ENCODE measurements at regions not wholly inside any gene's neighbourhood (a gene's known extent, or its start where the extent isn't known, plus 50 kb on each side); places are given as distances from the start of the nearest gene placed in this dataset.

GRCh38 chrX:94414746-94415145 lies 740.7 kb downstream of the FAM133A start:
- no peak for DNase-seq (ENCODE audit: low read depth)
- Histone ChIP-seq H3K4me3 (ENCODE audit: low read depth, low read length) (no peak overlapping the region), H3K36me3 (ENCODE audit: control insufficient read depth, insufficient read depth, low read length) (no peaks in the 10 kb centered on the region), H3K27me3 (ENCODE audit: control insufficient read depth, insufficient read depth, low read length) (no peaks in the 10 kb centered on the region)
- TF ChIP-seq CTCF (IDR thresholded peaks at IDR 0.05; ENCODE audit: insufficient read depth, low read length, poor library complexity, severe bottlenecking) = no peak

GRCh38 chrX:94418065-94418464 lies 744.1 kb downstream of the FAM133A start:
- DNase-seq (ENCODE audit: low read depth) = no peak
- TF ChIP-seq CTCF (IDR thresholded peaks at IDR 0.05; ENCODE audit: insufficient read depth, low read length, poor library complexity, severe bottlenecking) = no peak

DNA sequence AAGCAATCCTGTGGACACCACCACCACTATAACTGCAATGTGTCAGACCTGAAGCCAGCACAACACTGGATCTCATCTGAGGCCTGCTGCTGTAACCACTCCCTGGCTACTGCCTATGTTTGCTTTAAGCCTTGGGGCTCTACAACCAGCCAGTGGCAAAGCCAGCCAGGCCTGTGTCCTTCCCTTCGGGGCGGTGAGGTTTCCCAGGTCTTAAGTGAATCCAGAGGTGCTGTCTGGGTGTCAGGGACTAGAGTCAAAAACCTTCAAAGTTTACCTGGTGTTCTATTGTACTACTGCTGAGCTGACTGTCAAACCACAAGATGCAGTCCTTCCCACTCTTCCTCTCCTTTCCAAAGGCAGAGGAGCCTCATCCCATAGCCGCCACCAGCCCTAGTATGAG lies 750.5 kb downstream of the FAM133A start:
- TF ChIP-seq CTCF (IDR thresholded peaks at IDR 0.05; ENCODE audit: insufficient read depth, low read length, poor library complexity, severe bottlenecking) = no peak
- Histone ChIP-seq H3K4me3 (ENCODE audit: low read depth, low read length) (no peak overlapping the region), H3K27me3 (ENCODE audit: control insufficient read depth, insufficient read depth, low read length) (no peaks in the 10 kb centered on the region), H3K36me3 (ENCODE audit: control insufficient read depth, insufficient read depth, low read length) (no peaks in the 10 kb centered on the region)
- DNase-seq (ENCODE audit: low read depth) = no peak

More at GRCh38 chrX:94418065-94418464, 744.1 kb downstream of the FAM133A start:
- Histone ChIP-seq H3K4me3 (ENCODE audit: low read depth, low read length) (no peak overlapping the region), H3K27me3 (ENCODE audit: control insufficient read depth, insufficient read depth, low read length) (no peaks in the 10 kb centered on the region), H3K36me3 (ENCODE audit: control insufficient read depth, insufficient read depth, low read length) (no peaks in the 10 kb centered on the region)

GRCh38 chrX:94430091-94430490 lies 756.1 kb downstream of the FAM133A start:
- Histone ChIP-seq H3K4me3 (ENCODE audit: low read depth, low read length) (no peak overlapping the region), H3K27me3 (ENCODE audit: control insufficient read depth, insufficient read depth, low read length) (no peaks in the 10 kb centered on the region), H3K36me3 (ENCODE audit: control insufficient read depth, insufficient read depth, low read length) (no peaks in the 10 kb centered on the region)
- no peak for DNase-seq (ENCODE audit: low read depth)
- TF ChIP-seq CTCF (IDR thresholded peaks at IDR 0.05; ENCODE audit: insufficient read depth, low read length, poor library complexity, severe bottlenecking) = no peak

GRCh38 chrX:94435799-94436198 lies 761.8 kb downstream of the FAM133A start:
- DNase-seq (ENCODE audit: low read depth) = no peak
- no peak for TF ChIP-seq CTCF (IDR thresholded peaks at IDR 0.05; ENCODE audit: insufficient read depth, low read length, poor library complexity, severe bottlenecking)

GRCh38 chrX:94454159-94454558 lies 780.2 kb downstream of the FAM133A start:
- Histone ChIP-seq H3K36me3 (ENCODE audit: control insufficient read depth, insufficient read depth, low read length) (no peaks in the 10 kb centered on the region), H3K4me3 (ENCODE audit: low read depth, low read length) (no peak overlapping the region), H3K27me3 (ENCODE audit: control insufficient read depth, insufficient read depth, low read length) (no peaks in the 10 kb centered on the region)
- DNase-seq (ENCODE audit: low read depth) = no peak
- no peak for TF ChIP-seq CTCF (IDR thresholded peaks at IDR 0.05; ENCODE audit: insufficient read depth, low read length, poor library complexity, severe bottlenecking)

More at GRCh38 chrX:94435799-94436198, 761.8 kb downstream of the FAM133A start:
- Histone ChIP-seq H3K27me3 (ENCODE audit: control insufficient read depth, insufficient read depth, low read length) (no peaks in the 10 kb centered on the region), H3K36me3 (ENCODE audit: control insufficient read depth, insufficient read depth, low read length) (no peaks in the 10 kb centered on the region), H3K4me3 (ENCODE audit: low read depth, low read length) (no peak overlapping the region)
